SIG-M5 treated with dmso at 0.1 percent for 504 hours (cell line): ENCODE measurements at regions not wholly inside any gene's neighbourhood (a gene's known extent, or its start where the extent isn't known, plus 50 kb on each side); places are given as distances from the start of the nearest gene placed in this dataset.
"Not testable (repeated sequence)": the region's sequence is repeated elsewhere in the genome, so short reads cannot be mapped to it uniquely, and the experiment has no call there.

Source experiments
- DNase-seq: peaks from one replicate; lab custom pipeline; 2025; ENCODE audit not compliant: unreplicated experiment; lab: John Stamatoyannopoulos, UW

GRCh38 chr11:104704888-104705287 lies 193.4 kb downstream of the CASP12 start:
- DNase-seq: no peak

DNA sequence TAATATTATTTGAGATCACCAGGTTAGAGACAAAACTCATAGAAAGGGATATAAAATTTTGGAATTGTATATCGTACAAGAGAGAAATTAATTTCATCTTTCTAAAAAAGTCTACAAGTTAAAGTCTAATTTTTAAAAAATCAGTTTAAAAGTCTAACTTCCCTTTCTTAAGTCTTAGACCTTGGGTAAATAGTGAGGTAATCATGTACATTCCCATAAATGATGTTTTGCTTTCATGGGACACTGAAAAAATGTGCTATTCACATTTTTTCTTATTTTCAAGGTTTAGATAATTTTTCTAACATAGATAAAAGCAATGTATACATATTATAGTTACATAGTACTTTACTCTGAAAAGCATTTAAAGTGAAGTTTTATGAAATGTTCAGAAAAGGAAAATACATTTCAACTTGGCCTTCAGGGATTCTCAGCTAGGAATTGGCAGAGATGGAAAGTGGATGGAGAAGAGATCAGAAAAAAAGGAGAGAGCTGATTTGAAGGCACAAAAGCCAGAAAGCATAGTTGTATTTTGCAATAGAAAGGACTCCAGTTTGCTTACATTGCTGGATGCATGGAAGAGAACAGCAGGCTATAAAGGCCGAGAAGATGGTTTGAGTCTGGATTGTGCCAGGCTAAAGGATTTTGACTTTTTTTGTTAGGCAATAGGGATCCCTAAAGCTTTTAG lies 194.0 kb downstream of the CASP12 start:
- DNase-seq: no peak

GRCh38 chr11:104700609-104701008 lies 197.7 kb downstream of the CASP12 start:
- no peak for DNase-seq

DNA sequence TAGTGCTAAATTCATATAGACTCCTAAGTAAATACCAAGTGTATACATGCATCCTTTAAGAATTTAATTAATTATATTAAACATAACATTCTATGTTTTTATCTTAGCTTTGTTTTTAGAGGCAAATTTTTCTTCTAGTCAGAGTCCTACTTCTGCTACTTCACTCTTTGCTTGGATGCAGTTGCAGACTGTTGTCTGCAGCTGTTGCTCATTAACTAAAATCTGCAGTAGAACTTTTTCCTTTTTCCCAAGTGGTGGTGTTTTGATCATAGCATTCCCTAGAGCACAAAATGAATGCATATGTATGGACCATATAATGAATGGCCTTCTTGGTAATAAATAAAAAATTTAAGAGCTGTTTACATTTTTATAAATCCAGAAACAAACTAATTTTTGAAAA lies 198.3 kb downstream of the CASP12 start:
- DNase-seq: no peak

DNA sequence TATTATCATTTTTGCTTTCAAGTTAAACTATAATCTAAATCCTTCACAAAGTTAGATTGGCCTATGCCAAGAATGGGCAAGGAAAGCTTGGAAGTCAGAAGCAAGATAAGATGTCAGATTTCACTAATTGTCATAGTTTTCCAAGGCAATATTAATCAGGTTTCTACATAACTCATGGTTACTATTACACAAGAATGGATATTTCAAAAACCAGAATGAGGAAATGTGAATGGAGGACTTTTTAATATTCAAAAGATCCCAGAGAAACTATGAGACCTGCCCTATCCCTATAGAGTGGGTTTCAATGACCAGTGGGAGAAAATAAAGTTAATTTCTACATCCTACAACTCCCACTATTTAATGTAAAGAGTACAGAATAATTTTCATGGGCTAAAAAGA lies 203.2 kb downstream of the CASP12 start:
- no peak for DNase-seq

GRCh38 chr11:104694259-104695064 lies 203.8 kb downstream of the CASP12 start:
- DNase-seq: no peak

DNA sequence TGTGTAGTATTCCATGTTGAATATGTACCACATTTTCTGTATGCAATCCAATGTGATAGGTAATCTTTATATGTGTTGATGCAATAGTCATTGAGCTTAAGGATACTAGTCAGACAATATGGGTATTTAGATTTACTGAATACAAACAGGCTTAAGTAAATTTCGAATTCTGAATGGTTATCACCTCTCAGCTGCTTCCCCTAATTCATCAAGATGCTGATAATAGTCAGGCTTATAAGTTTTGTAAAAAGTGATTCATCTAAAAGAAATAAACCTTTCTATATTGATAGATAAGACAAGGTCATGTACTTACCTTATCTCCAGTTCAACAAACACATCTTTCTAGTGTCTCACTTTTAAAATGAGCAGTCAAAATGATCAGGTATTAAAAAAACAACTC lies 205.5 kb downstream of the CASP12 start:
- DNase-seq: no peak

- DNase-seq: no peak
These were observed 207.1 kb downstream of the CASP12 start for GRCh38 chr11:104691129-104691528.

GRCh38 chr11:104690241-104690640 lies 208.0 kb downstream of the CASP12 start:
- no peak for DNase-seq

DNA sequence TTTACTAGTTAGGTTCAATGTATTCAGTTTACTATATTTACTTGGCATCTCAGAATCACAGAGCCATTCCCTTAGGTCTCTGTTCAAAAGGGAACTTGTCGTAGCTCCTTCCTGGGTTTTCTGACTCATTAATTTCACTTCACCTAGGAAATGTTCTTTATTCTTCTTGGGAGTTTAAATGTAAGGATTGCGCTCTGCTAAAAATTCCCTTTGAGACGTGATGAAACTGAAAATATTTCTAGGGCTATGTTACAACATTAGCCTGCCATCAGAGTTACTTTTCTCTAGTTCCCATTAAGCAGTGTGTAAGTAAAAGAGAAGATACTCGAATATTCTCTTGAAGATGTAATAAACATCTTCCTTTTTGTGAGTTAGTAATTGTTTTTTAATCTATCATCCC lies 209.5 kb downstream of the CASP12 start:
- DNase-seq: peak; percentile 16

DNA sequence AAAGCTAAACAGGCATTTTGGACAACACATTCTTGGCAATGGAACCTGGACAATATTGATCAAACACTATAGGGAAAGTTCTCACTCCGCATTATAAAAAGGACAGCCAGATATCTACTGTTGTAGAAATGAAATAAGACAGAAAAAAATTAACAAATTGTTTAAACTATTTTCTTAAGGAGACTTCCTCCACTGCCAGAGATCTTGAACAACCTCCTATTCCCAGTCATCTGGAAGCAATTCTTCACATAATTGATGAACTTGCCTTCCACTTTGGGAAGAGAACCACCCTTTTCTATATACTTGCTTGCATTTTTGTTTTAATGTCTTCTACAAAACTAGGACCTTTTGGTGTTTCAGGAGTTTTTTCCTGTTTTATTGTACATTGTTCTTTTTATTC lies 216.1 kb downstream of the CASP12 start:
- DNase-seq: no peak

GRCh38 chr11:104679258-104679657 lies 219.0 kb downstream of the CASP12 start:
- DNase-seq: no peak

- no peak for DNase-seq
These were observed 219.9 kb downstream of the CASP12 start for GRCh38 chr11:104678408-104678807.

- not testable (repeated sequence) for DNase-seq
These were observed 221.2 kb downstream of the CASP12 start for GRCh38 chr11:104677069-104677468.

DNA sequence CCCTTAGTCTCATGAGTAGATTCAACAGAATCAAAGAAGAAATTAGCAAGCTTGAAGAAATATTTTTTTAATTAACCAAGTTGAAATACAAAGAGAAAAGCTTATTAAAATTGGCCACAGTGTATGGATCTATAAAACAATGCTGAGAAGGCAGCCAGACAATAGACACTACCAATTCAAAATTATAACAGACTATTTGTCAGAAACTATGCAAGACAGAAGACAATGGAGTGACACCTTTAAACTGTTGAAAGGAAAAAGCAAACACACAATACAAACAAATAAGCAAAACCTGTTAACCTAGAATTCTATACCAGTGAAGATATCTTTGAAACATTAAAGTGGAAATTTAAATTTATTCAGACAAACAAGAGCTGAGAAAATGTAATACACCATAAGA lies 225.4 kb downstream of the CASP12 start:
- no peak for DNase-seq

DNA sequence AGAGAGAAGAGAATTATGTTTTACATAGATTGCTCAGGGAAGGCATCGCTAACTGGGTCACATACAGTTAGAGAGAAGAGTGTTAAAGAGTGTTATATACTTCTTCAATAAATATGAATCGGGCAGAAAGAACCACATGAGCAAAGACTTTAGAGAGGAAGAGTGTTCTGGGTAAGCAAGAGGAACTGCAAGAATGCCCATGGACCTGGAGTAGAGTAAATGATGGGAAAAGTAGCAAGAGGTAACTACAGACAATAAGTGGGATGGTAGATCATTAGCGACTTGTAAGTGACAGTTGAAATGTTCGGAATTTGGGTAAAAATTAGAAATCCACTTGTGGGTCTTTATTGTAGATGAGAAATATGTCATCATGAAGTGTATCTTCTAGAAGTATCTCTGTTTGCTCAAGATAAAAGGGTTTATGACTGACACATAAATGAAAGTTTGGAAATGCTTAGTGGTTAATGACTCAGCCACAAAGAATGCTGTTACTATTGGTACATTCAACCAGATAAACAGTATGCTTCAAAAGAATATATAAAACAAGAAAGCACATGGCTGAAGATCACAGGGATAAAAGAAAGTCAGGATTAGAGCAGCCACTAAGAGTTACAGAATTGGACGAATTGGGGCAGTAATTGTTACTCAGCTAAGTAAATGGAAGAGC lies 229.3 kb downstream of the CASP12 start:
- DNase-seq: peak; percentile 71

GRCh38 chr11:104666624-104667023 lies 231.6 kb downstream of the CASP12 start:
- no peak for DNase-seq

GRCh38 chr11:104665641-104666040 lies 232.6 kb downstream of the CASP12 start:
- DNase-seq: peak; percentile 80

GRCh38 chr11:104663190-104664140 lies 234.8 kb downstream of the CASP12 start:
- DNase-seq: no peak

DNA sequence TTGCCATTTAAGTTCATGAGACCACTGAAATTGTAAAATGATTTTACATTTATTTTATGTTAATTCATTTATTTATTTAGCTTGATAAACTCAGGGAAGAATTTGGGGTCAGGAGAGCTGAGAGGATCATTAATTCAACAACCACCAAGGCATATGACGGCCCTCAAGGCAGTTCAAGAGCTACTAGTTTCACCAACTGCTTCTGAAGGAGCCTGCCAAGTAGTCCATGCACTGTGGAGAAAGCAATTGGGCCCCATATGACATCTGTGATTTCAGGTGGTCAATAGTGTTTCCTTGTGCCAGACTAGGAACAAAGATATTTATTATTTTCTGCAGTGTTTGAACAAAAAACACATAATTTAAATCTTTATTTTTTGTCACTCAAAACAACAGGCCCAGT lies 236.4 kb downstream of the CASP12 start:
- no peak for DNase-seq

DNA sequence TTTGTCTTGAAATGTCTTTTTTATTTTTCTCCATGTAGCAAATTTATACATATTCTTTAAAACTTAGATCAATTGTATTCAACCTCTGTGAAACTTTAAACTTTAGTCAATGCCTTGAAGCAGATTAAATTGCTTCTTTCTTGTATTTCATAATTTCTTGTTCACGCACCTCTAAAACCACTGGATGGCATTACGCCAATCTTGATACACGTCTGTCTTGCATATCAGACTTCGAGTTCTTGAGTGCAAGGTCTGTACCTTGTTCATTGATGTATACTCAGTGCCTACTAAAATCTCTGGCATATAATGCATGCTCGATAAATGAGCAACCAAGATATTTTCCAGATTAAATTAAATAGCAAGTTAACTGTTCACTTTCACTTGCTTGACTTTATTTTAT lies 236.8 kb downstream of the CASP12 start:
- no peak for DNase-seq
